Right lobe of liver (tissue), 4 donors: ENCODE measurements at regions not wholly inside any gene's neighbourhood (a gene's known extent, or its start where the extent isn't known, plus 50 kb on each side); places are given as distances from the start of the nearest gene placed in this dataset.

Experiments used
- CTCF ChIP-seq, 4 donors: fragments of 200-600 bp in 3 of 4; fragments of 450-650 bp in 1 of 4; IDR thresholded peaks; one replicate each; pipeline versions ENCODE4 v1.5.1 to v1.8.0; 2016 to 2022; ENCODE audit warnings: antibody characterized with exemption in 4 of 4, mild to moderate bottlenecking in 2 of 4
- POLR2A ChIP-seq: fragments of 450-650 bp; IDR thresholded peaks from one replicate; pipeline ENCODE4 v1.6.1; 2017; ENCODE audit warnings: antibody characterized with exemption, mild to moderate bottlenecking
- donor health status: DM: no; HTN: no; CAD: no.
- donor health status: DM: no; HTN: no; CAD: no.
- donor health status: DM: no; HTN: yes; CAD: no.

- no peak for TF ChIP-seq POLR2A
- TF ChIP-seq CTCF (IDR thresholded peaks at IDR 0.05): no peak
Observed at GRCh38 chr3:26505399-26505798, 117.2 kb upstream of the LRRC3B start.
